ENCODE measurements at regions not wholly inside any gene's neighbourhood (a gene's known extent, or its start where the extent isn't known, plus 50 kb on each side); places are given as distances from the start of the nearest gene placed in this dataset.

DNA sequence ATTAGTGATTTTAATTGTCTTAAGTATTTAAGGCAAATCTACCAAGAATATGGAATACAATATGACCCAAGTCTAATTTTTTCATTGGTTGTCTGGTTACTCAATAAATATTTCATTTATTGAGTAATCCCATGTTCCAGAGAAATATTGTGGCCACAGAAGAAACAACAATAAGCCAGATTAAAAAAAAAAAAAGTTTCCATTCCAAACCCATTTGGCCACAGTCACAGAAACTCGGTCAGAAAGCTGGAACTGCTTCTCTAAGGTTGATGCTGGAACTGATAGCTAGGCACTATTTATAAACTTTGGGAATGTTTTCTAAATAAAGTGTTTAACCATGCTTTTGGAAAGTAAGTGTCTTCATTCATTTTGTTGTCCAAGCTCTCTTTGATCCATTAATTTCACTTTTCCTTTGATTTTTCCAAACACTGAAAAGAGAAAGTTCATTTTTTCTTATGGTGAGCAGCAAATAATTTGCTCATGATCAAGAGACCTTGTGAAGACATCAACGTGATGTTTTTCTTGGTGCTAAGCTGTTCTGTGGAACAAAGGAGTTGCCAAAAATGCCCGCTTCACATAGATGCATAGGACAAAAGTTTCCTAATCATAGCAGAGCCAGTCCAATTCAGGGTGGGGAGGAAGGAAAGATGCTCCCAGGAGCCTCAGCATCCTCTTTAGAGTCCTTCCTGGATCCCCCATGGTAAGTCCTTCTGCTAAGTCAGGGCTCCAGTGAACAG, 72.1 kb upstream of the CCBE1 start:
- ATAC-seq (no peak), DNase-seq (ENCODE audit: low spot score in 2 of 2) (no peak)
- no peak overlapping the region for H3K27ac Mint-ChIP-seq
- H3K9me3 Mint-ChIP-seq = peaks cover 0 to 5% of the 10 kb centered on the region in 2 donors
- no peaks in the 10 kb centered on the region for H3K36me3 Mint-ChIP-seq

DNA sequence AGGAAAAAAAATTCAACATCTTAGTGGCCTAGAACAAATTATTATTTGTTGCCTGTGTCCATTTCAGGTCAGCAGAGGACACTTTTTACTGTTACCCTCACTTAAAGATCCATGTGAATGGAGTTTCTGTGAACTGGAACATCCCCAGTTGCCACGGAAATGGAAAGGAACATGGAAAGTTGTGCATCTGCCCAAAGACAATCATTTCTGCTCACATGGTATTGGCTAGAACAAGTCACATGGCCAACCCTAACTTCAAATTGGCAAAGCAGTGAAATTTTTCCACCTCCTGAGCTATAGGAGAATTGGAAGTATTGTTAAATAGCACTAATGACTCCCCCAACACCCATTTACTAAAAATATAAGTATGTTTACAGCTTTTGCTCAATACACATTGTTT, 71.2 kb upstream of the CCBE1 start:
- Mint-ChIP-seq H3K36me3 (no peaks in the 10 kb centered on the region), H3K9me3 (peaks cover 0 to 5% of the 10 kb centered on the region in 2 donors), H3K27ac (no peak overlapping the region)
- ATAC-seq = no peak
- no peak for DNase-seq (ENCODE audit: low spot score in 2 of 2)

GRCh38 chr18:59767732-59768131, 70.5 kb upstream of the CCBE1 start:
- DNase-seq (ENCODE audit: low spot score in 2 of 2) (no peak), ATAC-seq (peak in 1 of 2 donors; percentile 41)
- no peak overlapping the region for H3K27ac Mint-ChIP-seq
- H3K9me3 Mint-ChIP-seq = peaks cover 0 to 3% of the 10 kb centered on the region in 2 donors
- no peaks in the 10 kb centered on the region for H3K36me3 Mint-ChIP-seq

DNA sequence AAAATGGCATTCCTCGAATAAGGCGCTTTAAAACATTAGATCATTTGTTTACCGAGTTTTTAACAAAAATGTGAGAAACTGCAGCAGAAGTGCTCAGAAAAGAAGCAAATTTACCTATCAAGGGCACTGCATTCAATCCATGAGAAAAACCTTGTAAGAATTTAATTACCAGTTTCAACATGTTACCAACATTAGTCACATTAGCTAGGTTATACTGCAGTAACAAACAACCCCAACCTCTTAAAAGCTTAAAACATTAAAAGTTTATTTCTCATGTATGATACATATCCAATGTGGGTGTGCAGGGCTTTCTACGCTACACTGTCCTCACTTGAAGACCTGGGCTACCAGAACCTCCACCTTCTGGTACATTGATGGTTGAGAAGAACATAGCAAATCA, 68.1 kb upstream of the CCBE1 start:
- no peaks in the 10 kb centered on the region for H3K36me3 Mint-ChIP-seq
- H3K27ac Mint-ChIP-seq = no peak overlapping the region
- ATAC-seq (no peak), DNase-seq (ENCODE audit: low spot score in 2 of 2) (no peak)
- H3K9me3 Mint-ChIP-seq = no peaks in the 10 kb centered on the region

GRCh38 chr18:59764281-59764680, 67.1 kb upstream of the CCBE1 start:
- no peaks in the 10 kb centered on the region for H3K9me3 Mint-ChIP-seq
- H3K36me3 Mint-ChIP-seq = no peaks in the 10 kb centered on the region
- DNase-seq (ENCODE audit: low spot score in 2 of 2) (no peak), ATAC-seq (no peak)
- no peak overlapping the region for H3K27ac Mint-ChIP-seq

DNA sequence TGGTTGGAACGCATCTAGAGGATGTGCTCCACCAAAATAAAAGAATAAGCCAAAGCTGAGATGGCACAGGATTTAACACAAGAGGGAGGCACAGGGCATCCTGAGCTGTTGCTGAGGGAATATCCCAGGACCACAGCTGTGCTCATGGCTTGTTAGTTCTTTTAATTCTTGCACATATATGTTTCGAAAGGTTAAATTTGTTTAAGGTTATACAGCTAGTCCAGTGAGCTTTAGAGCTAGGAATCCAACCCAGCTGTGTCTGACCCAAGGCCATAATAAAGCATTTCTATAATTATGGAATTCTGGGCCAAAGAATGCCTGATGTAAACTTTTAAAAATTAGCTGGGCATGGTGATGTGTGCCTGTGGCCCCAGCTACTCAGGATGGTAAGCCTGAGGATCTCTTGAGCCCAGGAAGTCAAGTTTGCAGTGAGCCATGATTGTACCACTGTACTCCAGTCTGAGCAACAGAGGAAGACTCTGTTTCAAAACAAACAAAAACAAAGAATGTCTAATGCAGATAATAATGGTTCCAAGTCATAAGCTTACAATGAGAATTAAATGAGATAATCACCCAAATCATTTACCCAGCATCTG, 66.4 kb upstream of the CCBE1 start:
- Mint-ChIP-seq H3K9me3 (no peaks in the 10 kb centered on the region), H3K36me3 (no peaks in the 10 kb centered on the region), H3K27ac (no peak overlapping the region)
- no peak for DNase-seq (ENCODE audit: low spot score in 2 of 2)
- ATAC-seq = no peak

GRCh38 chr18:59760619-59761600, 63.7 kb upstream of the CCBE1 start:
- H3K36me3 Mint-ChIP-seq = no peaks in the 10 kb centered on the region
- no peak for ATAC-seq

DNA sequence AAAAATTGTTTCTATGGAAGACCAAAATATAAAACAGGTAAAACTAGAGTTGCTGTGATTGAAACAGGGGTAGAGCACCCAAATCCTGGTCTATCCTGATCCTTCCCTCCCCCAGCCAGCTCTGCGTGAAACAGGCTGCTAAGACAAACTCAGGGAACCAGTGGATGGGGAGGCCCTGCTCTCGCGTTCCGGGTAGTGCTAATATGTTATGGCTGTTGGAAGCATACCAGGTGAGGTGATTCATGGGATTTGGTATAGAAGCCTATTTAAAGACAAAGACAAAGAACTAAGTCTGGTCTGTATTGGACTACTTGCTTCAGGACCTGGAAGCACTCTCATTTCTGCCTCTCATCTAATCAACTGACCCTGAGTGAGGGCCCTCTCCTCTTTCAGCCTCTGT, 63.0 kb upstream of the CCBE1 start:
- ATAC-seq = no peak
- DNase-seq (ENCODE audit: low spot score in 2 of 2) = no peak
- Mint-ChIP-seq H3K36me3 (no peaks in the 10 kb centered on the region), H3K27ac (no peak overlapping the region), H3K9me3 (no peaks in the 10 kb centered on the region)

More at GRCh38 chr18:59760619-59761600, 63.7 kb upstream of the CCBE1 start:
- no peak for DNase-seq (ENCODE audit: low spot score in 2 of 2)
- H3K27ac Mint-ChIP-seq = no peak overlapping the region
- H3K9me3 Mint-ChIP-seq = no peaks in the 10 kb centered on the region

DNA sequence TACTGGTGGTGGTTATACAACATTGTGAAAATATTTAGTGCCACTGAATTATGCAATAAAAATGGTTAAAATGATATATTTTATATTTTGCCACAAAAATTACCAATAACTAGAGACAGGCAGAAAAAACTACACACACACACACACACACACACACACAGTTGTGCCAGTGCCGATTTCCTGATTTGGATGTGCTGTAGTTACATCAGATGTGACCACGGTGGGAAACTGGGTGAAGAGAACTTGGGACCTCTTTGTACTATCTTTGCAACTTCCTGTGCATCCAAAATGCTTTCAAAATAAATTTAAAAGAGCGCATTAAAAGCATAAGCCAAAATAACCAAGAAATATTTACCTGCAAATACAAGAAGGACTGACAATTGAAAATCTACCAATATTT, 61.6 kb upstream of the CCBE1 start:
- DNase-seq (ENCODE audit: low spot score in 2 of 2) (no peak), ATAC-seq (no peak)
- H3K27ac Mint-ChIP-seq = no peak overlapping the region
- no peaks in the 10 kb centered on the region for H3K9me3 Mint-ChIP-seq
- no peaks in the 10 kb centered on the region for H3K36me3 Mint-ChIP-seq

DNA sequence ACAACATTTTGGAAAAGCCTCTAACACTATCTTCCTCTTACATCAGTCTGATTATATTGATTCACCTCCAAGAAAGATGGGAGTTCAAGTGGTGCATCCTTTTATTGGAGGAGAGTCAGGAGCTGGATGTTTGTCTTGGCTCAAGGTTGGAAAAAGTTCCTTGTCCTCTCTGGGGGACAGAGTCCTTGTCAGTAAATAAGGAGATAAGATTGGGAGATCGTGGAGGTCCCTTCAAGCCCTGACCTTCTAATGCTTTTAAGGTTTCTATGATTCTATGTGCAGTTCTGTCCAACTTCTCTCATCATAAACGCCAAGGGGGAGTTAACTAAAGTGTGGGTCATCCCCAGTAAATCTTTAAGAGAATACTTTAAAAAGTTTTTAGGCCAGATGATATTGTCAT, 60.9 kb upstream of the CCBE1 start:
- Mint-ChIP-seq H3K9me3 (no peaks in the 10 kb centered on the region), H3K27ac (no peak overlapping the region), H3K36me3 (no peaks in the 10 kb centered on the region)
- ATAC-seq = no peak
- DNase-seq (ENCODE audit: low spot score in 2 of 2) = no peak

DNA sequence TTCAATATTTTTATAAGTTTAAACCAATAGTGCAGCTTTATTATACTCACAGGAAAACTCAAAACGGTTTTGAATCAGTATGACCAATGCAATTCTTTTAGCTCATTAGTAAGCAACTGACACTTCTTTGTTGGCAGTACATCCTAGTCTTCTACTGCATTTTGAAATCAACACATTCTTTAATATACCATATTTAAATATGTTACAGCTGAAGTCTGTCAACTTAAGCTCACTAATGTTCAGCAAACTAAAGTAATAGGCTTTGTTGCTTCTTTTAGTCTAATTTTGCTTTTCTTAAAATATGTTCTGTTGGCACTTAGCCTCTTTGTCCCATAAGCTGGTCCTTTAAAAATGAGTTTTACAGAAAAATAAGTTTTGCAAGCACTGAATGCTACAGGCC, 55.4 kb upstream of the CCBE1 start:
- H3K36me3 Mint-ChIP-seq = no peaks in the 10 kb centered on the region
- no peak for DNase-seq (ENCODE audit: low spot score in 2 of 2)

DNA sequence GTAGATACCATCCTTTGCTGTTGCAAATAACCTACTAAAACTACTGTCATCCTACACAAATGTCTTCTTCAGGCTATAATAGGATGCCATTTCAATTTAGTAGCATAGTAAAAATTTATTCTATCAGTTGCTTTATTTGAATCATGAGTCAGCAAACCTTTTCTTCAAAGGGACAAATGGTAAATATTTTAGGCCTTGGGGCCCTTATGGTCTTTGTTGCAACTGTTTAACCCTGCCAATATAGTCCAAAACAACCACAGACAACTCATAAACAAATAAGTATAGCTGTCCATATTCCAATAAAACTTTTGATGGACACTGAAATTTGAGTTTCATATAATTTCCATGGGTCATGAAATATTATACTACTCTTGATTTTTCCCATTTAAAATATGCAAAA, 54.0 kb upstream of the CCBE1 start:
- H3K36me3 Mint-ChIP-seq = no peaks in the 10 kb centered on the region
- DNase-seq (ENCODE audit: low spot score in 2 of 2) (no peak), ATAC-seq (no peak)
- peaks cover 0 to 4% of the 10 kb centered on the region in 2 donors for H3K9me3 Mint-ChIP-seq
- H3K27ac Mint-ChIP-seq = no peak overlapping the region

More for the DNA sequence above, 55.4 kb upstream of the CCBE1 start:
- Mint-ChIP-seq H3K9me3 (peaks cover 0 to 3% of the 10 kb centered on the region in 2 donors), H3K27ac (no peak overlapping the region)
- ATAC-seq = no peak

DNA sequence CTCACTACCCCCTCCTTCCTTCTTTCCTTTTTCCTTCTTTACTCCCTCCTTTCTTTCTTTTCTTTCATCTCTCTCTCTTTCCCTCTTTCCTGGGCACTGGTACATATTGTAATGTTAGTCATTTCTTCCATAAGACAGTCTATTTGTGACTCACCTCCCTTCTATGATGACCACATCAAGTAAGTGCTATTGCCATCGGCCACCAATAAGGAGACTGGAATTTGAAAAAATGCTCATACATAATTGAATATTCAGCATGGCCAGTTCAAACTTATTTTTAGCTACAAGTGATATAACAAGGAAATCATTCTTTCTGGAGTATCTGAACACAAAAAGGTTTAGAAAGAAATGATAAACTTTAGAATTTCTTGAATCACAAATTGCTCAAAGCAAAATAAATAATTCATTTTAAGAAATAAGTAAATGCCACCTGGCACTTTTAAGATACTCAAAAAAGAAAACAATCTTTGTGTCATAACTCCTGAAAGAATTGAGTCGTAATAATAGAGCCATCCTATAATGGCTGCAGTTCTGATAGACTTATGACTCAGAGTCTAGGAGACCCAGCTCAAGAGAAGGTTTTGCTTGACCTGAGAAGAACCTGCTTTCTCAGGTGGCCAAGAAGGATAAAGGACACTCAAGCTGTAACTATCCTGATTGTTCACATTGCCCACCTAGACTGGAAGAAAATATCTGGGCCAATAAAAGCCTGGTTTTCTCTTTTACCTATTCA, 51.6 kb upstream of the CCBE1 start:
- Mint-ChIP-seq H3K27ac (no peak overlapping the region), H3K9me3 (peaks cover 0 to 4% of the 10 kb centered on the region in 2 donors), H3K36me3 (no peaks in the 10 kb centered on the region)
- no peak for ATAC-seq
- no peak for DNase-seq (ENCODE audit: low spot score in 2 of 2)
